ENCODE measurements at regions not wholly inside any gene's neighbourhood (a gene's known extent, or its start where the extent isn't known, plus 50 kb on each side); places are given as distances from the start of the nearest gene placed in this dataset.

- no peak for DNase-seq
These were observed 810.8 kb downstream of the OLFM4 start for GRCh38 chr13:53839461-53839860.

DNA sequence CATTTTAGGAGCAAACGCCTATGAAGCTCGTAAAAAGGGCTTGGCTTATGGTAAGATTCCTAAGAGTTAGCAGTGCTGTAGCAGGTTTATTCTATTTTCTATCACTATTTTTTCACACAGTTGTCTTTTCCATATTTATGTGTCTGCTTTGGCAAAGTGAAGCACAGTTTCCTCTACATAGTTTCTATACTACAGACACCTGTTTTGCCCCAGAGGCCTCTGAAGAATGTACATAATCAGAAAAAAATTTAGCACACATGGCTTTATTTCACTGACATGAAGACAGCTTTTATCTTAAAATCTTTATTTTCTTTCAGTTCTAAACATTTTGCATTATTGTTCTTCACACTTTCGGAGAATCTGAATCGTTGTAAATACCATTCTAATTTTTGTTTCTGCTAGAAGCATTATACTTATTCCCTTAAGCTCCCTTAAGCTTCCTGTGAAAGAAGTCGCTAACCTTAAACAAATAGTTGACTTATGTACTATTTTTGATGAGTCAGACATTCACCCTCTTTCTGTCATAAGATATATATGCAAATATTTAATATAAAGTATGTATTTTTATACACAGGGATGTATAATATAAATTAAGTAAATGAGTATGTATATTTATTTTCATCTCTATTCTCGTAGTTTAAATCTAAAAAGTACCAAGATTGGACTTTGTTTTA is 816.0 kb downstream of the OLFM4 start:
- DNase-seq, result no peak

GRCh38 chr13:53847502-53847901 is 818.9 kb downstream of the OLFM4 start:
- DNase-seq, result no peak

DNA sequence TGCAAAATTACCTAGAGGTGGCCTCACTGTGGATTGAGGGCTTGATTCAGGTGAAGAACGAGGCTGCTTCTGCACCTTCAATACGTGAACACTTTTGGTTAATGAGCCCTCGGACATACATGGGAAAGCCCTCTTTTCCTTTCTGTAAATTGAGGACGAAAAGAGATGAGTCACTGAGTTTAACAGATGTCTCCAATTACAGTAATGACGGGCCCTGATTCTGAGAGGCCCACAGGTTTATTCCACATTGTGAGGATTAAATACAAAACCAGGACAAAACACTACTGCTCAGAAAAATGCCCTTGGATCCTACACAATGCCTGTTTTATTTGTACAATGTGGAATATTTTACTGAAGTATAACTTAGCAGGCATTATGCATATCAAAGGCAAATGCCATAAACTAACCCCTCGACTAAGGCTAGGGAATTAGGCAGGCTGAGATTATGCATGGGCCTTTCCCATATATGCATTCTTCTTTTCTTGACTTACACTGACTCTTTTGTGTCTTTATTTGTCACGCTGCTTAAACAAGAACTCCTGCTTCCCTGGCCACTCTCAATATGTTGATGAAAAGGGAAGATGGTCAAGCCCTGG is 819.9 kb downstream of the OLFM4 start:
- no peak for DNase-seq

DNA sequence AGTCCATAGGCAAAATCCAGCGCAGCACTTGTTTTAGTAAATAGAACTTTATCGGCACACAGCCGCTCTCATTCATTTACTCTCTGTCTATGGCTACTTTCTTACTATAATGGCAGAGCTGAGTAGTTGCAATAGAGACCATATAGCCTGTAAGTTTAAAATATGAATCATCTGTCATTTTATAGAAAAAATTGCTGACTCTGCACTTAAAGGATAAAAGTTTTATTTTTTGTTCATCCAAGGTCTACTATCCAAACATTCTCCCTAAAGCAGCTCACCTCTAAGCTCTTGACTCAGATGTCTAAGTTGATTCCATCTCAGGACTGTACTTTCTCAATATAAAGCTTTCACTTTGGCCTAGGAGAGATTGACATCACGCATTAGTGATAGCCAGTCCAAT is 825.7 kb downstream of the OLFM4 start:
- DNase-seq, result no peak

DNA sequence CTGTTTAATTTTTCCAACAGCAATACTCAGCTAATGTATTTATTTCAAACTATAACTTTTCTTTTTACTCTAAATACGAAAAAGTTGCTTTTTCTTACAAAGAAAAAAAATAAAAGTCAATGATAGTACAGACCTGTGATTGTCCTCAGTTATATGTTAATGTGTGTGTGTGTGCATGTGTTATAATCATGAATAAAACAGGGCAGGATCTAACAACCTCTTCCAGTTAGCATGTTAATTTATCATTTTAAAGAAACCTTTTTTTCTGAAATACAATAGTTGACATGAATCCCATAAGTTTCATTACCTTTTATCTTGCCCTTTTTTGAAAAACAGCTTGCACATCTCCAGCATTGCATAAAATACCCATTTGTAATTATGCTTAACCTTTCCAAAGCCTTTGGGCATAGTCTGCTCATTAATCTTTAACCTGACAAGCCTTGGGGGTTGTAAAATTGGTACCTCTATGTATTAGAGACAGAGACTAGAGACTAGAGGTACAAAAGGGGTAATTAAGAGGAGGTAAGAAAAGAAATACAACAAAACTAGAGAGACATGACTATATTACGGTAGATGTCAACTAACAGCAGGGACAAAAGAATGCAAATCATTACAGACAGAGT is 828.1 kb downstream of the OLFM4 start:
- DNase-seq, result no peak

GRCh38 chr13:53863520-53863919 is 834.9 kb downstream of the OLFM4 start:
- DNase-seq, result no peak

GRCh38 chr13:53873558-53873957 is 844.9 kb downstream of the OLFM4 start:
- DNase-seq, result no peak

GRCh38 chr13:53878861-53879260 is 850.2 kb downstream of the OLFM4 start:
- no peak for DNase-seq

DNA sequence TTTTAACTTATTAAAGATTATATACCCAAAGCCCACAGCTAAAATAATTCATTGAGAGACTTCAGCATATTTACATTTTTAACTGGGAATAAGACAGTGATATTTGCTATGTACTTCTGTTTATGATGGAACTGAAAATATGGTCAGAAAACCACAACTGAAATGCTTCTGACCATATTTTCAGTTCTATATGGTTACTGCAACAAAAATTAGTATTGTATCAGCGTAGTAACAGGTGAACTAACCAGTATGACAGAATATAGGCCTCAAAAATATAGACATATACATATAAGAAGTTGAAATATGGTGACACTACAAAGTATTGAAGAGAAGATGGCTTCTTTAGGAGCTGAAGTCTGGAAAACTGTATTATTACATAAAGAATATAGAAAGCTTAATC is 857.4 kb downstream of the OLFM4 start:
- no peak for DNase-seq

GRCh38 chr13:53890696-53891095 is 862.1 kb downstream of the OLFM4 start:
- DNase-seq, result no peak

DNA sequence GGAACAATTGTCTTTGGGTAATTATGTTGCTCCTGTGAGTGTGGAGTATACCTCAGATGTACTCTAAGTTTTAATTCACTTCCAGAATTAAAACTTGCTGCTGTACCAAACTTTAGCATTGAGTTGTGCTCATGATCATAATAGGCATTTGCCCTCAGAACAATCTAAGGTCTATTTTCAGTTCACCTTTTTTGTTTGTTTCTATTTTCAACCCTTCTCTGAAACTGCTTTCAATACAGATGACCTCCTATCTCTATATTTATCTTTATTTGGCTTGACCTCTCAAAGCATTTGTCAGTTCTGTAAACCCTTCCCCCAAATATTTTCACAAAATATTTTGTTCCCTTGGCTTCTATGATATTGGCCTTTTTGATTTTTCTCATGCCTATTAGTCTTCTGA is 873.0 kb downstream of the OLFM4 start:
- DNase-seq, result no peak

DNA sequence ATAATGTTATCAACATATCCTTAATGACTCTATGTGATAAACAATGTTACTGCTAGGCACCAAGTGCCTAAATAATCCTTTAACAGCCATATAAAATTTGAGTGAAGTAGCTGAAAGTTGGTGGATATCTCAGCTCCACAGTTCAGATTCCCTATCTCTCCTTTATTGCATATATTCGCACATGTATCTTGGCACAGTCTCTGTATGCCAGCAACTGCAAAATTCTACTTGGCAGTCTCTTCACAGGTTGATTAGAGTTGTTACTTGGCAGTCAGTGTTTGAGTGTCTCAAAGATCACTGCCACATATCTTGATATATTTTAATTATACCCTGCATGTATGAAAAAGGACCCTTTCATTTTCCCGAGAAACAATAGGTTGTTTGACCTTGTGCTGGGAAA is 879.3 kb downstream of the OLFM4 start:
- DNase-seq, result no peak

DNA sequence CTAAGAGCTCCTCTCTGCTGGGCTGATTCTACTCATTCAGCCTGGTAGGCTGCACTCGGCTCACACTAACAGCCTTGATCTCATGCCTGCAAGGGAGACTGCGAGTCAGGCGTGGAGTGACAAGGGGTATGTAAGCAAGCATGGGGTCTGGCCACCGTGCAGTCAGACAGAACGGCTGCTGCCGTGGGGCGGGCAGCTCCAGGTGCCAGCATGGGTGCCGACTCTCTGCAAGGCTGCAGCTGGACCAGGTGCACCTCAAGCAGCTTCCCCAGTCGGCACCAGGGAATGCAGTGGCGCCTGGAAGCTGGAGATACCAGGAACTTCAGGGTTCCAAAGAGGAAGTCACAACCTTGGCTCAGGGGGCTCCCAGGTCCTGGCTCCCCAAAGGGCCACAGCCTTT is 892.3 kb downstream of the OLFM4 start:
- no peak for DNase-seq

DNA sequence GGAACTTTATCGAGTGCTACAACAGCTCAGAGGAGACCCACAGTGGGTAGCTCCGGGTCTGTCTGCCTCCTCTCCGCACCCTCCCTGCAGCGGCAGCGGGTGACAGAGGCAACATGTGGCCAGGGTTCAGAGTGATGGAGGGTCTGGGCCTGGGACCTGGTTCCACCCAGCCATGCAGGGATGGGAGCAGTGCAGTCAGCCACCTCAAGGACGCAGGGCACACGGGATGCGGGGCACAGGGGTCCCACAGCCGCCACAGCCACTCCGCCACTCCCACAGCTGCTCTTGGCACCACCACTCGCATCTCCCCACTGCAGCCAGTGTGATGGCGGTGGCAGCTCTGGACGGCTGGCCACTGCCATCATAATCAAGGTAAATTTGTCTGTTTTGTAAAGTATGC is 892.9 kb downstream of the OLFM4 start:
- no peak for DNase-seq

- no peak for DNase-seq
These were observed 913.1 kb downstream of the OLFM4 start for GRCh38 chr13:53941588-53942190.

GRCh38 chr13:53946500-53946899 is 917.9 kb downstream of the OLFM4 start:
- DNase-seq, result no peak

GRCh38 chr13:53953183-53953582 is 924.6 kb downstream of the OLFM4 start:
- DNase-seq, result no peak
